HepG2 (cell line): ENCODE measurements at regions not wholly inside any gene's neighbourhood (a gene's known extent, or its start where the extent isn't known, plus 50 kb on each side); places are given as distances from the start of the nearest gene placed in this dataset.

Source experiments
- CTCF ChIP-seq: sonication (generic); formaldehyde crosslinking; IDR thresholded peaks from 2 replicates; pipeline ENCODE4 v1.5.0; 2020; ENCODE audit warnings: mild to moderate bottlenecking, missing genetic modification reagents, moderate library complexity
- GLI4 ChIP-seq: sonication (generic); formaldehyde crosslinking; IDR thresholded peaks from 2 replicates; pipeline ENCODE4 v1.5.1; 2020; ENCODE audit warnings: missing genetic modification reagents, mild to moderate bottlenecking, moderate library complexity, borderline replicate concordance
- MAF1 ChIP-seq: sonication (generic); formaldehyde crosslinking; IDR thresholded peaks from 2 replicates; pipeline ENCODE4 v1.5.0; 2020; ENCODE audit warnings: missing genetic modification reagents, borderline replicate concordance
- MAZ ChIP-seq, 2 experiments: sonication (generic) in 1 of 2; formaldehyde crosslinking in 1 of 2; IDR thresholded peaks; 2 replicates each; pipeline versions ENCODE4 v1.5.0 to v1.6.1; 2012 to 2020; ENCODE audit warnings: low read depth in 2 of 2, mild to moderate bottlenecking in 2 of 2, borderline replicate concordance in 1 of 2, improper control_type of control experiment in 1 of 2, low read length in 1 of 2, missing genetic modification reagents in 1 of 2, moderate library complexity in 1 of 2
- MNT ChIP-seq: fragments of 450-650 bp; IDR thresholded peaks from 2 replicates; pipeline ENCODE4 v1.6.1; 2016
- POLR2A ChIP-seq, 2 experiments: IDR thresholded peaks; 2 replicates each; pipeline ENCODE4 v1.6.1; 2011; ENCODE audit warnings: low read depth in 2 of 2, low read length in 2 of 2, mild to moderate bottlenecking in 1 of 2, moderate library complexity in 1 of 2; ENCODE audit not compliant: insufficient read depth in 1 of 2
- POLR2AphosphoS5 ChIP-seq: IDR thresholded peaks from 2 replicates; pipeline ENCODE4 v1.6.1; 2012; ENCODE audit warnings: low read depth, low read length
- TBX2 ChIP-seq: sonication (generic); formaldehyde crosslinking; IDR thresholded peaks from 2 replicates; pipeline ENCODE4 v1.5.0; 2020; ENCODE audit warnings: missing genetic modification reagents, mild to moderate bottlenecking, borderline replicate concordance
- ZHX1 ChIP-seq: sonication (generic); formaldehyde crosslinking; IDR thresholded peaks from 2 replicates; pipeline ENCODE4 v1.8.1; 2022; ENCODE audit warnings: low read depth, mild to moderate bottlenecking, missing genetic modification reagents
- ZNF274 ChIP-seq: sonication (generic); formaldehyde crosslinking; IDR thresholded peaks from 2 replicates; pipeline ENCODE4 v1.5.1; 2020; ENCODE audit warnings: mild to moderate bottlenecking, missing genetic modification reagents
- ZNF343 ChIP-seq: sonication (generic); formaldehyde crosslinking; IDR thresholded peaks from 2 replicates; pipeline ENCODE4 v1.4.0; 2020; ENCODE audit warnings: mild to moderate bottlenecking, missing genetic modification reagents
- ZNF563 ChIP-seq: sonication (generic); formaldehyde crosslinking; IDR thresholded peaks from 2 replicates; pipeline ENCODE4 v1.8.0; 2022; ENCODE audit warnings: mild to moderate bottlenecking, moderate library complexity, missing genetic modification reagents
- ZNF652 ChIP-seq: IDR thresholded peaks from 2 replicates; pipeline ENCODE4 v1.6.1; 2016; ENCODE audit warnings: low read depth, borderline replicate concordance
- ZNF781 ChIP-seq: sonication (generic); formaldehyde crosslinking; IDR thresholded peaks from 2 replicates; pipeline ENCODE4 v1.5.1; 2020; ENCODE audit warnings: borderline replicate concordance, mild to moderate bottlenecking, missing genetic modification reagents; ENCODE audit errors: not compliant biosample characterization

DNA sequence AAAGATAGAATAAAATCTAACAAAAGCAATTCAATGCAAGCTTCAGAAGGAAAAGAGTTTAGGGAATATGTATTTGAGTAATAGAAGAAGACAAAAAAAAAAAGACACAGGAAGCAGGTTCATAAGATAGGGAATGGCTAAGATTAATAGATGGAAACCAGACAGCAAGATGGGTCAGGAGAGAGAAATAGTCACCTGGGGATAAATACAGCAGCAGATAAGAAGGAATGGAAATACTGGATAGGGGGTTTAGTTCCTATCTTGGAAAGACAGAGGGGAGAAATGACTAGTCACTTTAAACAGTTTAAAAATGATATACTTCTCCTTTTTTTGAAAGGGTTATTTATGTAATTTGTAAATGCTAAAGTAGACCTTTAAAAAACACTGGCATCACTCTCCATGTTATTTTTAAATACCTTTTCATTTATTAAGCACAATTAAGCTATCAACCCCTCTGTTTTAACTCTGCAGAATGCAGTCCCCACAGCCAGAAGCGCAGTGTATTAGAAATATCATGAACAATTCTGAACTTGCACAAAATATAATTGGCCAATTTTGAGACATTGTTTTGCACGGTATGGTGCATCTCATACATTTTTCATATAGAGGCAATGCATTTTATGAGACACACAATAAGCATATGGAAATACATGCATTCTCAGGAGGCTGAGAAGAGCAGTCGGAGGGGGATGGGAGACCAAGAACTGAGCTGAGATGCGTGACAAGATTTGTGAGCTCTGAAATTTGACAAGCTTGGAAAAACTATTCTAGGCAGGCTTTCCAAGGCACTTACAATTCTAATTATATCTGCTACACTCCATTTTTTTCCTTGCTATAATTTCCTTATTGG lies 303.4 kb upstream of the PRICKLE1 start:
- TF ChIP-seq ZNF343 (CRISPR knock-in tag) (no peak), ZHX1 (CRISPR knock-in tag) (no peak), CTCF (CRISPR knock-in tag) (no peak), ZNF274 (CRISPR knock-in tag) (no peak), GLI4 (no peak), MAZ (IDR thresholded peaks at IDR 0.05; ENCODE audit: borderline replicate concordance, low read depth, low read length) (no peak), MAZ (CRISPR knock-in tag; IDR thresholded peaks at IDR 0.05; ENCODE audit: low read depth) (no peak), MAF1 (CRISPR knock-in tag) (no peak), ZNF652 (no peak), MNT (no peak), TBX2 (CRISPR knock-in tag) (no peak), POLR2AphosphoS5 (no peak), ZNF563 (CRISPR knock-in tag) (no peak), POLR2A (IDR thresholded peaks at IDR 0.05; ENCODE audit: insufficient read depth in 1 of 2, low read depth in 2 of 2, low read length in 2 of 2) (no peak), ZNF781 (CRISPR knock-in tag) (no peak)
